K562 (cell line): ENCODE measurements at regions not wholly inside any gene's neighbourhood (a gene's known extent, or its start where the extent isn't known, plus 50 kb on each side); places are given as distances from the start of the nearest gene placed in this dataset.
A peak's percentile ranks its signal among the peaks of the same experiment; 100 is the strongest.

Source experiments
- ATAC-seq: fragments of 200-7000 bp; cut with Tn5 transposase; 3 replicates; pipeline ENCODE4 v1.9.1; 2020; ENCODE audit warnings: moderate library complexity
- BruUV-seq: library from RNA; stranded (reverse); fragments of 400-500 nt; replicated peaks from 2 replicates; lab custom pipeline; 2021; lab: Mats Ljungman, UMichigan
- CTCF ChIA-PET: fragments of 300-600 bp; formaldehyde crosslinking; extraction: SDS; loops from one replicate; lab custom pipeline; 2021; ENCODE audit warnings: low intra/inter-chr PET ratio; lab: Yijun Ruan, JAX
- POLR2A ChIA-PET: fragments of 300-600, 350-650 bp; sonication (Branson Sonifier 250); formaldehyde crosslinking; extraction: SDS; loops from one replicate; lab custom pipeline; 2021; ENCODE audit warnings: antibody characterized with exemption, inconsistent platforms; lab: Yijun Ruan, JAX
- DNase-seq, 4 experiments: peaks; one replicate each; pipeline versions ENCODE4 v3.0.0 to v3.0.0-alpha.2; 2011 to 2018; ENCODE audit warnings: low spot score in 3 of 4, mixed read lengths in 3 of 4; ENCODE audit errors: extremely low read depth in 1 of 4
- FAIRE-seq: peaks from 2 replicates; lab custom pipeline; 2011; peaks lifted over from hg19 to GRCh38; lab: Jason Lieb, UNC
- H2AFZ ChIP-seq: 2 replicates; pipeline ENCODE4 v1.6.0; 2011; ENCODE audit warnings: low read depth, low read length, control low read depth, inconsistent platforms
- H3K27ac ChIP-seq: fragments of 200-600 bp; 3 replicates; pipeline ENCODE4 v1.8.0; 2011; ENCODE audit warnings: low read depth, mild to moderate bottlenecking, control low read depth, inconsistent platforms, low read length, moderate library complexity, mixed read lengths; ENCODE audit errors: extremely low read depth
- H3K27me3 ChIP-seq, 2 experiments: fragments of 300-600 bp in 1 of 2; 2 replicates in 1 of 2; 3 replicates in 1 of 2; pipeline versions ENCODE4 v1.6.0 to v1.8.0; 2011; ENCODE audit warnings: inconsistent platforms in 2 of 2, low read length in 2 of 2, mild to moderate bottlenecking in 1 of 2, mixed read lengths in 1 of 2, moderate library complexity in 1 of 2; ENCODE audit not compliant: control insufficient read depth in 2 of 2, insufficient read depth in 2 of 2
- H3K36me3 ChIP-seq: fragments of 300-600 bp; 3 replicates; pipeline ENCODE4 v1.8.0; 2011; ENCODE audit warnings: mild to moderate bottlenecking, low read length, inconsistent platforms; ENCODE audit not compliant: control insufficient read depth, insufficient read depth
- H3K4me1 ChIP-seq, 2 experiments: fragments of 200-600 bp in 1 of 2; replicated peaks in 1 of 2; 2 replicates in 1 of 2; 3 replicates in 1 of 2; pipeline versions ENCODE4 v1.5.1 to v1.8.0; 2011; ENCODE audit warnings: inconsistent platforms in 2 of 2, low read length in 2 of 2, mild to moderate bottlenecking in 1 of 2, mixed read lengths in 1 of 2, moderate library complexity in 1 of 2; ENCODE audit not compliant: control insufficient read depth in 2 of 2, insufficient read depth in 2 of 2
- H3K4me2 ChIP-seq: 2 replicates; pipeline ENCODE4 v1.6.1; 2011; ENCODE audit warnings: low read length, control low read depth, inconsistent platforms, mixed read lengths; ENCODE audit not compliant: insufficient read depth
- H3K4me3 ChIP-seq: fragments of 200-600 bp; sonication (generic), shearing (Covaris generic); 2 replicates; pipeline ENCODE4 v1.5.1; 2016; ENCODE audit warnings: control low read depth, inconsistent platforms
- H3K79me2 ChIP-seq: fragments of 200-600 bp; 3 replicates; pipeline ENCODE4 v1.8.0; 2011; ENCODE audit warnings: low read length, inconsistent platforms; ENCODE audit not compliant: control insufficient read depth, insufficient read depth
- H3K9ac ChIP-seq, 2 experiments: 2 replicates each; pipeline versions ENCODE4 v1.6.0 to v1.6.1; 2011; ENCODE audit warnings: low read depth in 2 of 2, low read length in 2 of 2, control low read depth in 1 of 2, inconsistent platforms in 1 of 2, mild to moderate bottlenecking in 1 of 2, mixed read lengths in 1 of 2; ENCODE audit not compliant: insufficient read depth in 1 of 2
- H3K9me1 ChIP-seq: one replicate; pipeline ENCODE4 v1.6.0; 2011; ENCODE audit warnings: inconsistent platforms, mild to moderate bottlenecking, low read length, moderate library complexity; ENCODE audit not compliant: control insufficient read depth, insufficient read depth
- H3K9me3 ChIP-seq: replicated peaks from 2 replicates; pipeline ENCODE4 v1.5.1; 2011; ENCODE audit warnings: low read depth, low read length, inconsistent platforms; ENCODE audit not compliant: control insufficient read depth, insufficient read depth
- H4K20me1 ChIP-seq: replicated peaks from 2 replicates; pipeline ENCODE4 v1.6.1; 2011; ENCODE audit warnings: low read length, inconsistent platforms, mixed read lengths; ENCODE audit not compliant: control insufficient read depth, insufficient read depth
- HDAC8 ChIP-seq: fragments of 450-650 bp; IDR thresholded peaks from 2 replicates; pipeline ENCODE4 v1.6.1; 2016; ENCODE audit warnings: mild to moderate bottlenecking, missing genetic modification characterization, moderate library complexity, missing compliant biosample characterization
- U2AF1 ChIP-seq: fragments of 200-400 bp; formaldehyde crosslinking; optimal IDR thresholded peaks from 2 replicates; pipeline ENCODE3; 2017; ENCODE audit warnings: mild to moderate bottlenecking, low read depth, low read length, moderate library complexity
- ZBTB40 ChIP-seq, 2 experiments: fragments of 450-650 bp in 1 of 2; sonication (generic) in 1 of 2; formaldehyde crosslinking in 1 of 2; IDR thresholded peaks; 2 replicates each; pipeline versions ENCODE4 v1.7.1 to v1.9.0; 2016 to 2022; ENCODE audit warnings: inconsistent platforms in 1 of 2, mild to moderate bottlenecking in 1 of 2, missing genetic modification reagents in 1 of 2
- ZNF140 ChIP-seq: fragments of 250-450 bp; sonication (Bioruptor Pico); IDR thresholded peaks from 2 replicates; pipeline ENCODE4 v1.8.0; 2021; ENCODE audit warnings: moderate library complexity, mild to moderate bottlenecking, inconsistent platforms
- WGBS: fragments of 100-300 bp; shearing (Covaris generic); methylation state at CpG from one replicate; pipeline ENCODE4 v1.1.6; 2016; ENCODE audit warnings: low coverage, mixed read lengths; ENCODE audit not compliant: insufficient coverage; ENCODE audit errors: missing lambda C conversion rate; 5-methylcytosine and 5-hydroxymethylcytosine counted together
- in situ Hi-C: fragments of 300-500 bp; cut with MboI; formaldehyde crosslinking; loops from 4 replicates; pipeline ENCODE4 v1.15.0; 2018; ENCODE audit warnings: inconsistent platforms, mixed read lengths
- intact Hi-C: fragments of 100-400 bp; cut with micrococcal nuclease; formaldehyde crosslinking; loops from 2 replicates; pipeline ENCODE4 v1.14.2; 2022

GRCh38 chr7:84582747-84583146 is 388.2 kb upstream of the SEMA3A start:
- ATAC-seq (no peak), DNase-seq (no peak), FAIRE-seq (no peak)
- Histone ChIP-seq H3K9me3 (no peaks in the 10 kb centered on the region), H3K4me3 (no peak overlapping the region), H2AFZ (no peak overlapping the region), H3K4me2 (no peak overlapping the region), H3K27me3 (no peaks in the 10 kb centered on the region), H3K9ac (no peak overlapping the region), H3K79me2 (no peaks in the 10 kb centered on the region), H3K36me3 (no peaks in the 10 kb centered on the region), H3K27ac (no peak overlapping the region), H3K4me1 (no peaks in the 10 kb centered on the region; a peak in 1 of 5 replicates), H3K9me1 (no peaks in the 10 kb centered on the region), H4K20me1 (no peaks in the 10 kb centered on the region)
- POLR2A ChIA-PET, result interaction anchor here (1.0 kb wide), 1 partner anchor 9 kb away, joined by 5 read pairs; no protein-coding TSS in a partner anchor
- CTCF ChIA-PET, result no interaction called here
- intact Hi-C loops (no loop called here), in situ Hi-C loops (no loop called here)
- no TSS peak for BruUV-seq
- WGBS, result 59% methylated on average over 3 of the region's 3 CpGs
- TF ChIP-seq U2AF1 (no peak), HDAC8 (tag) (no peak), ZNF140 (no peak), ZBTB40 (IDR thresholded peaks at IDR 0.05) (peak; percentile 63), ZBTB40 (CRISPR knock-in tag; IDR thresholded peaks at IDR 0.05) (peak; percentile 80)
